DND-41 (cell line): ENCODE measurements at regions not wholly inside any gene's neighbourhood (a gene's known extent, or its start where the extent isn't known, plus 50 kb on each side); places are given as distances from the start of the nearest gene placed in this dataset.

Experiments used
- ATAC-seq: fragments of 200-7000 bp; cut with Tn5 transposase; 3 replicates; pipeline ENCODE4 v1.9.1; 2021; ENCODE audit warnings: low read depth; ENCODE audit not compliant: insufficient read depth
- DNase-seq: peaks from one replicate; pipeline ENCODE4 v3.0.0-alpha.2; 2020
- H2AFZ ChIP-seq: 2 replicates; pipeline ENCODE4 v1.6.0; 2012; ENCODE audit warnings: low read depth, low read length
- H3K27ac ChIP-seq: 2 replicates; pipeline ENCODE4 v1.5.1; 2012; ENCODE audit warnings: low read length, inconsistent platforms
- H3K27me3 ChIP-seq: fragments of 200-600 bp; sonication (generic); 2 replicates; pipeline ENCODE4 v1.6.0; 2012; ENCODE audit warnings: low read length, mild to moderate bottlenecking, inconsistent platforms; ENCODE audit not compliant: insufficient read depth, poor library complexity
- H3K36me3 ChIP-seq: 2 replicates; pipeline ENCODE4 v1.5.1; 2012; ENCODE audit warnings: low read length, inconsistent platforms; ENCODE audit not compliant: insufficient read depth
- H3K4me1 ChIP-seq: 2 replicates; pipeline ENCODE4 v1.5.1; 2012; ENCODE audit warnings: mild to moderate bottlenecking, low read length; ENCODE audit not compliant: insufficient read depth
- H3K4me2 ChIP-seq: 2 replicates; pipeline ENCODE4 v1.6.0; 2012; ENCODE audit warnings: mild to moderate bottlenecking, moderate library complexity, low read length, inconsistent platforms; ENCODE audit not compliant: insufficient read depth
- H3K4me3 ChIP-seq, 2 experiments: fragments of 200-600 bp in 1 of 2; shearing (Covaris generic) in 1 of 2; 2 replicates each; pipeline ENCODE4 v1.5.1; 2012 to 2016; ENCODE audit warnings: inconsistent platforms in 2 of 2, low read length in 2 of 2, mild to moderate bottlenecking in 2 of 2, low read depth in 1 of 2, moderate library complexity in 1 of 2
- H3K79me2 ChIP-seq: 2 replicates; pipeline ENCODE4 v1.6.0; 2012; ENCODE audit warnings: low read length, inconsistent platforms; ENCODE audit not compliant: insufficient read depth
- H3K9ac ChIP-seq: 2 replicates; pipeline ENCODE4 v1.6.0; 2012; ENCODE audit warnings: low read depth, mild to moderate bottlenecking, inconsistent platforms, low read length, moderate library complexity
- H3K9me3 ChIP-seq: 2 replicates; pipeline ENCODE4 v1.5.1; 2012; ENCODE audit warnings: low read length, moderate library complexity, mild to moderate bottlenecking, inconsistent platforms; ENCODE audit not compliant: insufficient read depth, severe bottlenecking
- H4K20me1 ChIP-seq: 2 replicates; pipeline ENCODE4 v1.6.0; 2012; ENCODE audit warnings: low read length; ENCODE audit not compliant: insufficient read depth
- CTCF ChIP-seq: IDR thresholded peaks from 2 replicates; pipeline ENCODE4 v1.5.1; 2012; ENCODE audit warnings: borderline replicate concordance, low read length, moderate library complexity, mild to moderate bottlenecking; ENCODE audit not compliant: poor library complexity, severe bottlenecking; ENCODE audit errors: extremely low read depth
- EZH2 ChIP-seq: IDR thresholded peaks from 3 replicates; pipeline ENCODE4 v1.6.1; 2012; ENCODE audit warnings: borderline replicate concordance, low read depth, mild to moderate bottlenecking, moderate library complexity, low read length, inconsistent platforms; ENCODE audit not compliant: severe bottlenecking

GRCh38 chr1:53381790-53382401 lies 54.0 kb upstream of the LRP8 start:
- DNase-seq: no peak
- no peaks in the 10 kb centered on the region for H3K9me3 ChIP-seq
- H3K4me2 ChIP-seq: no peak overlapping the region
- peaks cover 24% of the 10 kb centered on the region for H3K27me3 ChIP-seq
- H3K27ac ChIP-seq: no peak overlapping the region
- TF ChIP-seq CTCF (no peak), EZH2 (no peak)
- peaks cover 3% of the 10 kb centered on the region; the same call in 1 of the 2 replicates for H4K20me1 ChIP-seq
- H2AFZ ChIP-seq: no peak overlapping the region
- H3K79me2 ChIP-seq: no peaks in the 10 kb centered on the region
- no peaks in the 10 kb centered on the region for H3K4me1 ChIP-seq
- H3K4me3 ChIP-seq: no peak overlapping the region
- no peak for ATAC-seq
- H3K9ac ChIP-seq: no peak overlapping the region
- no peaks in the 10 kb centered on the region for H3K36me3 ChIP-seq

DNA sequence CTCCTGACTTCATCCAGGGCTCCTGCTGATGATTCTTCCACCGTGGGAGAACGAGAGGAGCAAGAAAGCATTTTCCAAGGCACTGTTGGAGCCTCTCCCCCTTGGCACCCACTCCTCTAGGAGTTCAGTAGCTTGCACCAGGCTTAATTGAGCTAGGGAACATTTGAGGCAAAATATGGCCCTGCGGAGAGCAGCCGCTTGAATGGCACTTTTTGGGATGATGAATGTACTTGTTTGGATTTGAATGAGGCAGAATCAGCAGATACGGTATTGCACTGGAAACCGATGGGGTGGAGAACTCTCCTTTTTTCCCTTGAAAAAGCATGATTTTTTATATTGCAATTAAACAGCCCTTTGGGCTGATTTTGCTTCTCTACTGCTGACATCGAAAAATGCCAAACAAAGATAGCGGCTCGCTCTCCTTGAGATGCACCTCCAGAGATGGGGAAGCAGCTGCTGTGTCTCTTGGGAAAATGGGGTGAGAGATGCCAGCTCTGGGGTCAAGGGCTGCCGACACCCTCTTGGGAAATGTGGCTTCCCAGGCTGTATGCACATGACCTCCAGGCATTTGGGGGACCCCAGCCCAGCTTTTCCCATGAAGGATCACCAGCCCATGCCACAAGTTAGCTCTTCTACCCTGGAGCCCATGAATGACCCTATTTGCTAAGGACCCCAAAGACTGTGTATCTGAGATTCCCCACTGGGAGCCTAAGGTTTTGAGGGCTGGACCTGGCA lies 55.4 kb upstream of the LRP8 start:
- H3K9ac ChIP-seq: no peak overlapping the region
- no peak for ATAC-seq

DNA sequence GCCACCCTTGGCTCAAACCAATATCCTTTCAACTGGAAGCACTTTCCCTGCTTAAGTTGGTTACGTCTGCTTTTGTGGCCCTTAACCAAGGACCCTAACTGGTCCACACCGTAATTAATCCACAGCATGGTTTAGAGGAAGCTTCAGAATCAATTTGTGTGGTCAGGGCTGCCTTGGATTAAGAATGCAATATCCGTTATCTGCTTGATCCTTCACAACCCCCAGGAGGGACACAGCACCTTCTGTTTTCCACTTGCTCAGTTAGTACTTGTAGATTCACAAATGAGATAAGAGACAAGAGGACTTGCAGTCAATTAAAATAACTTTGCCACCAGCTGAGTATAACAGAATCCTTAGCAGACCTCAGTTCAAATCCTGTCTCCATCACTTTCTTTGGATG lies 56.9 kb upstream of the LRP8 start:
- no peaks in the 10 kb centered on the region for H3K36me3 ChIP-seq
- no peak for DNase-seq

More for the DNA sequence above, 55.4 kb upstream of the LRP8 start:
- Histone ChIP-seq H3K36me3 (no peaks in the 10 kb centered on the region), H3K4me3 (no peak overlapping the region), H3K27ac (no peak overlapping the region), H3K4me1 (no peaks in the 10 kb centered on the region), H3K79me2 (no peaks in the 10 kb centered on the region), H2AFZ (no peak overlapping the region), H3K4me2 (no peak overlapping the region), H4K20me1 (no peaks in the 10 kb centered on the region; the same call in 1 of the 2 replicates), H3K27me3 (peaks cover 24% of the 10 kb centered on the region), H3K9me3 (no peaks in the 10 kb centered on the region)
- no peak for DNase-seq
- TF ChIP-seq CTCF (no peak), EZH2 (no peak)

More for the DNA sequence above, 56.9 kb upstream of the LRP8 start:
- Histone ChIP-seq H3K4me1 (no peaks in the 10 kb centered on the region), H2AFZ (no peak overlapping the region), H3K4me3 (no peak overlapping the region), H3K4me2 (no peak overlapping the region), H4K20me1 (no peaks in the 10 kb centered on the region; the same call in 1 of the 2 replicates), H3K9ac (no peak overlapping the region), H3K9me3 (no peaks in the 10 kb centered on the region), H3K27me3 (peaks cover 28% of the 10 kb centered on the region), H3K27ac (no peak overlapping the region), H3K79me2 (no peaks in the 10 kb centered on the region)
- no peak for ATAC-seq
- TF ChIP-seq CTCF: no peak
- no peak for TF ChIP-seq EZH2
